ENCODE measurements at regions not wholly inside any gene's neighbourhood (a gene's known extent, or its start where the extent isn't known, plus 50 kb on each side); places are given as distances from the start of the nearest gene placed in this dataset.
"Not testable (repeated sequence)": the region's sequence is repeated elsewhere in the genome, so short reads cannot be mapped to it uniquely, and the experiment has no call there.

DNA sequence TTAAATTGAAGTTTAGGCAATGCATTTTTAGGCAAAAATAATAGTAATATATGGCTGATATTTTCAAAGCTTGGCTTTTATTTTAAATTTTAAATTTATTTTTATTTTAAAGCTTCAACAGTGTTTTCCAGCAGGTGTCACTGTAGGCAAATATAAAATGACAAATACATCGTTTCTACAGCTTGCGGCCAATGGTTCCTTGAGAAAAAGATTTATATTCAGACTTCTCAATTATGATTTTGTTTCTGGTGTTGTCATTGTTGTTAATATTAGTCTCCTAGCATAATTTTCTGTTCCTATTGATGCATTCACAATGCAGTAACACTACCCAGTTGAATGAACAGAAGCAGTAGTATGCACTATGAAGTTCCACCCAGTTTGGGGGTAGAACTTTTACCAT lies 220.7 kb upstream of the DNAJC19 start:
- Mint-ChIP-seq H3K27ac (ENCODE audit: unreplicated experiment) (no peak overlapping the region), H3K4me3 (ENCODE audit: unreplicated experiment) (no peak overlapping the region), H3K9me3 (ENCODE audit: unreplicated experiment) (no peaks in the 10 kb centered on the region), H3K36me3 (ENCODE audit: unreplicated experiment) (no peaks in the 10 kb centered on the region), H3K4me1 (ENCODE audit: unreplicated experiment) (no peaks in the 10 kb centered on the region), H3K27me3 (ENCODE audit: unreplicated experiment) (peaks cover 8% of the 10 kb centered on the region)
- no peak for DNase-seq (ENCODE audit: extremely low spot score, unreplicated experiment)
- TF ChIP-seq, protein P1, sequence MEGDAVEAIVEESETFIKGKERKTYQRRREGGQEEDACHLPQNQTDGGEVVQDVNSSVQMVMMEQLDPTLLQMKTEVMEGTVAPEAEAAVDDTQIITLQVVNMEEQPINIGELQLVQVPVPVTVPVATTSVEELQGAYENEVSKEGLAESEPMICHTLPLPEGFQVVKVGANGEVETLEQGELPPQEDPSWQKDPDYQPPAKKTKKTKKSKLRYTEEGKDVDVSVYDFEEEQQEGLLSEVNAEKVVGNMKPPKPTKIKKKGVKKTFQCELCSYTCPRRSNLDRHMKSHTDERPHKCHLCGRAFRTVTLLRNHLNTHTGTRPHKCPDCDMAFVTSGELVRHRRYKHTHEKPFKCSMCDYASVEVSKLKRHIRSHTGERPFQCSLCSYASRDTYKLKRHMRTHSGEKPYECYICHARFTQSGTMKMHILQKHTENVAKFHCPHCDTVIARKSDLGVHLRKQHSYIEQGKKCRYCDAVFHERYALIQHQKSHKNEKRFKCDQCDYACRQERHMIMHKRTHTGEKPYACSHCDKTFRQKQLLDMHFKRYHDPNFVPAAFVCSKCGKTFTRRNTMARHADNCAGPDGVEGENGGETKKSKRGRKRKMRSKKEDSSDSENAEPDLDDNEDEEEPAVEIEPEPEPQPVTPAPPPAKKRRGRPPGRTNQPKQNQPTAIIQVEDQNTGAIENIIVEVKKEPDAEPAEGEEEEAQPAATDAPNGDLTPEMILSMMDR (IDR thresholded peaks at IDR 0.05) = peak; percentile 52

DNA sequence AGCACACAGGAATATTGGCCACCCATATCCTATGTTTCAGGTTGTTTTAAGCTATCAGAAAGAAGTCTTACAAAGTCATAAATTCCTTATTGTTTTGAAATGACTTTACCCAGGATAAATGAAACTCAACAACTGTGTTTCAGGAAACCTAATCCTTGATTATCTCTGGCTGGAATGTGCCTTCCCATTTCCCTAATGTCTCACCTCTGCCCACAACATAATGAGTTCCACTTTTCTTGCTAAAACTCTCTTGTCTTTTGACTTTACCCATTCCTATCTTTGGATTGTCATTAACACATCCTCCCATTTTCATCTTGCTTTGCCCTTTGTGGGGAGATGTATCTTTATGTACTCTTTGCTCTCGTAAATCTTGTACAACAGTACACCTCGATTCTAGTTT lies 200.0 kb upstream of the DNAJC19 start:
- H3K4me1 Mint-ChIP-seq (ENCODE audit: unreplicated experiment) = no peaks in the 10 kb centered on the region

DNA sequence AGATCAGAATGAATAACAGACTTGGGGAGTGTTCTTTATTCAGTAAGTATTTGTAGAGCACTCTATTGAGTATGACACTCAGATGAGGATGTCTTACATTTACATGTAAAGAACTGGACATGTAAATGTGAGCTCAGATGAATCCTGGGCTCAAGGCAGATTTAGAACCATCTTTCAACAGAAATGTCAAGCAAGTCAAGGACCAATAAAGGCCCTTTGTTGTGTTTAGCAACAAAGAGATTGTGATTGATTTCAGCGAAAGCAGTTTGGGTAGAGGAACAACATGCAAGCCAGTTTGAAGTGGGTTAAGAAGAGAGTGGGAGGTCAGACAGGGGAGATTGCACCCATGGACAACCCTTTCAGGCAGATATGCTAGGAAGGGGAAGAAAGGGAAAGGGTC lies 194.2 kb upstream of the DNAJC19 start:
- no peak for DNase-seq (ENCODE audit: extremely low spot score, unreplicated experiment)
- no peaks in the 10 kb centered on the region for H3K27me3 Mint-ChIP-seq (ENCODE audit: unreplicated experiment)
- H3K27ac Mint-ChIP-seq (ENCODE audit: unreplicated experiment) = no peak overlapping the region
- TF ChIP-seq, protein P1 (IDR thresholded peaks at IDR 0.05) = no peak
- H3K4me1 Mint-ChIP-seq (ENCODE audit: unreplicated experiment) = no peaks in the 10 kb centered on the region
- no peak overlapping the region for H3K4me3 Mint-ChIP-seq (ENCODE audit: unreplicated experiment)
- no peaks in the 10 kb centered on the region for H3K36me3 Mint-ChIP-seq (ENCODE audit: unreplicated experiment)
- H3K9me3 Mint-ChIP-seq (ENCODE audit: unreplicated experiment) = no peaks in the 10 kb centered on the region

More for the DNA sequence above, 200.0 kb upstream of the DNAJC19 start:
- no peaks in the 10 kb centered on the region for H3K27me3 Mint-ChIP-seq (ENCODE audit: unreplicated experiment)
- H3K27ac Mint-ChIP-seq (ENCODE audit: unreplicated experiment) = no peak overlapping the region
- TF ChIP-seq, protein P1 (IDR thresholded peaks at IDR 0.05) = no peak
- no peaks in the 10 kb centered on the region for H3K36me3 Mint-ChIP-seq (ENCODE audit: unreplicated experiment)
- no peak for DNase-seq (ENCODE audit: extremely low spot score, unreplicated experiment)
- H3K9me3 Mint-ChIP-seq (ENCODE audit: unreplicated experiment) = peaks cover 14% of the 10 kb centered on the region
- no peak overlapping the region for H3K4me3 Mint-ChIP-seq (ENCODE audit: unreplicated experiment)

DNA sequence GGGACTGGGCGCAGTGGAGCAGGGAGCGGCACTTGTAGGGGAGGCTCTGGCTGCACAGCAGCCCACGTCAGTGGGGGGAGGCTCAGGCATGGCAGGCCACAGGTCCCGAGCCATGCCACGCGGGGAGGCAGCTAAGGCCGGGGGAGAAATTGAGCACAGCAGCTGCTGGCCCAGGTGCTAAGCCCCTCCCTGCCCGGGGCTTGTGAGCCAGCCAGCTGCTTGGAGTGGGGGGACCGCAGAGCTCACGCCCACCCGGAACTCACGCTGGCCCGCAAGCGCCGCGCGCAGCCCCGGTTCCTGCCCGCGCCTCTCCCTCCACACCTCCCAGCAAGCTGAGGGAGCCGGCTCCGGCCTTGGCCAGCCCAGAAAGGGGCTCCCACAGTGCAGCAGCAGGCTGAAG lies 193.5 kb upstream of the DNAJC19 start:
- H3K27me3 Mint-ChIP-seq (ENCODE audit: unreplicated experiment) = not testable (repeated sequence)

DNA sequence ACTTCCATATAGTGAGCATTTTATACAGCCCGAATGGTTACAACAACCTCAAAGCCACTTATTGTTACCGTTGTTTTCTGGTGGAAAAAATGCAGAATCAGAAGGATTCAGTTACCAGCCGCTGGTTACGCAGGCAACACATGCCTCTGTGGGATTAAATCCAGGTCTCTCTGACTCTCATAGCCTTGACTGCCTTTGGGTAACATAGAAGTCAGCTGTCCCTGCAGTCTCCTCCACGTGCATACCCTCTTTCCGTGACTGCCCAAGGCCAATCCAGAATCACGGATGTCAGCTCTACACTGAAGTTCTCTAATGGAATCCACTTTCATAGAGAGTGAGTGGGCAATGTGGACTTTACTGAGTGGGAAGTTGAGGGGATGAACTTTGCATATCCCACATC lies 189.5 kb upstream of the DNAJC19 start:
- H3K36me3 Mint-ChIP-seq (ENCODE audit: unreplicated experiment) = no peaks in the 10 kb centered on the region

More for the DNA sequence above, 193.5 kb upstream of the DNAJC19 start:
- not testable (repeated sequence) for H3K4me1 Mint-ChIP-seq (ENCODE audit: unreplicated experiment); H3K4me3 Mint-ChIP-seq (ENCODE audit: unreplicated experiment); H3K36me3 Mint-ChIP-seq (ENCODE audit: unreplicated experiment); H3K9me3 Mint-ChIP-seq (ENCODE audit: unreplicated experiment); DNase-seq (ENCODE audit: extremely low spot score, unreplicated experiment); H3K27ac Mint-ChIP-seq (ENCODE audit: unreplicated experiment)

More for the DNA sequence above, 189.5 kb upstream of the DNAJC19 start:
- no peaks in the 10 kb centered on the region for H3K9me3 Mint-ChIP-seq (ENCODE audit: unreplicated experiment)
- no peak for DNase-seq (ENCODE audit: extremely low spot score, unreplicated experiment)
- no peaks in the 10 kb centered on the region for H3K4me1 Mint-ChIP-seq (ENCODE audit: unreplicated experiment)
- no peak overlapping the region for H3K4me3 Mint-ChIP-seq (ENCODE audit: unreplicated experiment)
- peaks cover 4% of the 10 kb centered on the region for H3K27me3 Mint-ChIP-seq (ENCODE audit: unreplicated experiment)
- no peak overlapping the region for H3K27ac Mint-ChIP-seq (ENCODE audit: unreplicated experiment)
- TF ChIP-seq, protein P1 (IDR thresholded peaks at IDR 0.05) = no peak

Measured in osteocyte (in vitro differentiated cells).